Left renal cortex interstitium (tissue), 4 donors: ENCODE measurements at regions not wholly inside any gene's neighbourhood (a gene's known extent, or its start where the extent isn't known, plus 50 kb on each side); places are given as distances from the start of the nearest gene placed in this dataset.

Experiments used
- DNase-seq, 4 donors: peaks; one replicate each; pipeline ENCODE4 v3.0.0-alpha.2; 2013; ENCODE audit warnings: low read depth in 4 of 4, low spot score in 2 of 4, missing footprints in 1 of 4

- no peak for DNase-seq
Observed at GRCh38 chr1:59135761-59136255, 161.1 kb upstream of the FGGY start.

DNA sequence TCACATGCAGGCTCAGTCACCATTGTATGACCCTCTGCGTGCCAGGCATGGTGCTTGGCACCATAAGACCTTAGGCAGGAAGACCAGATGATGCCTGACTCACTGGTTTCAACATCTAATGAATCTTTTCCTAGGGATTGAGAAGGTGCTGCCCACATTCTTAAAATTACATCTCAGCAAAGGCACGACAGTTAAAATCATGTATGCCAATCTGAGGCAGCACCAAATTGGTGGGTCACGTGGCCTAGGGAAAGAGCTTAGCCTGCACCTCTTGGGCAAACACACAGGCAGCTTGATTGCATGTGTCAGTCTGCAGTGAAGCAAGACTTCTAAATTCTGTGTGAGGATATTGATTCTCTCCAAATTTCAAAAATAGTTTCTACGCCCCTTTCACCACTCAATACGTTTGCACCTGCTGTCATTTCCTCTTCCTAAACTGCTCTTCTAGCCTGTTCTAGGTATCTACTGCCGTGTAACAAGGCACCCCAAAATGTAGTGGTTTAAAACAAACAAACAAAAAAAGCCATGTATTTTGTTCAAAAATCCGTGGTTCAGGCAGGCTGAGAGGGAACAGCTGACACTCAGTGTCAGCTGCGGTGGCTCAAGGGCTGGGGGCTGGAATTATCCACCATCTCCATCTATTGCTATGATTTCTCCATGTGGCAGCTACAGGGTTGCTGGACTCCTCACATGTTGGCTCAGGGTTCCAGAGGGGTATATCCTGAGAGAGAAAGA is 160.2 kb upstream of the FGGY start:
- no peak for DNase-seq

GRCh38 chr1:59137276-59137615 is 159.6 kb upstream of the FGGY start:
- DNase-seq: no peak

DNA sequence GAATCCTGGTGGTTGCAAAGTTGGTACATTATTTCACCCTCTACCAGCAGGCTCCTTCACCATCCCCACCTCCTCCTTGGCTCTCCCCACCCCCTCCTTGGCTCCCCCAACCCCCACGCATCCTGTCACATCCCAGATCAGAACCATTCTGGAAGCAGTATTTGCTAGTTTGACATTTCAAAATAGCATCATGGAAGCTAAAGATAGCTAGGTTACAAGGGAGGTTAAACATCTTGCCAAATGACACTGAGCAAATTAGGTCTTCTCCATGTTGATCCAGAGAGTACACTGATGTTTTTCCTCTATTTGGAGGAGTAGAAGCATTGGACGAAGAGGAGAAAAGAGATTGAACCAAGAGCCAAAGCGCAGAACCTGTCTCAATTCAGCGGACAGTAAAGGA is 158.9 kb upstream of the FGGY start:
- no peak for DNase-seq

- no peak for DNase-seq
Observed at GRCh38 chr1:59138402-59138801, 158.5 kb upstream of the FGGY start.

GRCh38 chr1:59139396-59139795 is 157.5 kb upstream of the FGGY start:
- DNase-seq: no peak

GRCh38 chr1:59141267-59141863 is 155.5 kb upstream of the FGGY start:
- no peak for DNase-seq

DNA sequence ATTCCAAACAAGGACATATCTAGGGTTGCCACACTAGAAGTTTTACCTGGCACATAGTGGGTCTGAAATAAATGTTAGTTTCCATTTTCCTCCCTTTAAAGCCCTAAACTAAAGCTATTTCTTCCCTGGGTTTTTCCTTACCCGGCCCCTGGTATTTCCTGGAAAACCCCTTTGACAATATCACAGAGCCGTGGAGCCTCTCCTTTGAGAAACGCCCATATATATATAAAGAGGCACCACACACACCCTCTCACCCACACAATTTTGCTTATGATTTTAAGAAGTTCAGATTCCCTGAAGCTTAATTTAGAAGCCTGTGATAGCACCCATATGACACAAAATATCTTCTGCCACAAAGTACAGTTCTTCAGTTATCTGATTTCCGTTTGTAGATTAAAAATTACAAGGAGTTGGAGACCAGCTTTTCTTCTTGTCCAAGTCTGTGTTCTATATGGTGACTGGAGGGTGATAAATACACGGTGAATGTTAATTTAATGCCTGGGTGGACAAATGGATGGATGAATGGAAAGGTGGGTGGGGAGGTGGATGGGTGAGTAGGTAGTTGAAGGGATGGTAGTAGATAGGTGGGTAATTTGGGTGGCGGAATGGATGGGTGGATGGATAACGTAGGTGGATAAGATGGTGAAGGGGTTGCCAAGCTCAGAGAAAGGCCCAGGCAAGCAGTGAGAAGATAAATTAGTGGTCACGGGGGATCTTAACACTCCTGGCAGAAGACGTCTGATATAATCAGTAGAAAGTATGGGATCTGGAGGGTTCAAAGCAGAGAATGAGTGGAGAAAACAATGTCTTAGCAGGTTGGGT is 154.4 kb upstream of the FGGY start:
- no peak for DNase-seq

DNA sequence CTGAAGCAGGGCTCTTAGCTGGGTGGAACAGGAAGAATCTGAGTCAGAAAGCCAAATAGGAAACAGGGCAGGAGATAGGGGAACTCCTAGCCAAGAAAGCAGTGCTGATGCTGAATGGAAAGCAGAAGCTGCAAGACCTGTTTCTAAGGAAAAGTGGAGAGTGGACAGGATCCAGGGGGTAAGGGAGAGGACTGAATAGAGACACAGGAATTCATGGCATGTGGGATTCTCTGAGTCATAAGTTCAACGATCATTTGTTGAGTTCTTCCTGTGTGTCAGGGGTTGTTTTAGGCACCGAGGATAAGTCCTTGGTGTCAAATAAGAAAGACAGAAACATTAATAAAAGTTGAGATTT is 153.8 kb upstream of the FGGY start:
- no peak for DNase-seq

- no peak for DNase-seq
Observed at GRCh38 chr1:59143811-59144210, 153.1 kb upstream of the FGGY start.

GRCh38 chr1:59144959-59145358 is 151.9 kb upstream of the FGGY start:
- DNase-seq: no peak

DNA sequence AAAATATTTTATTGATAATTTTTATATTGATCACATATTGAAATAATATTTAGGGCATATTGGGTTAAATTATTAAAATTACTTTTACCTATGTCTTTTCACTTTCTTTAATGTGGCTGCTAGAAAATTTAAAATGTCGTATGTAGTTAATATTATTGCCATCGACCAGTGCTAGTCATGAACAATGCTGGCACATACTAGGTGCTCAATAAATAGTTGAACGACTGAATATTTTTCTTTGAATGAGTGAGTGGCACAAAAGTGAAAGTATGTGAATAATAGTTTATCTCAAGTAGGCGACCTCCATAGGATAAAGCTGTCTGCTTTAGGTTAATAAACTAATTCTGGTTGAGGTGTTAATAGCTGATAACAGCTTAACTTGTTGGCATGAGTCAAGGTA is 150.8 kb upstream of the FGGY start:
- DNase-seq: no peak

GRCh38 chr1:59146651-59147358 is 150.1 kb upstream of the FGGY start:
- DNase-seq: no peak

DNA sequence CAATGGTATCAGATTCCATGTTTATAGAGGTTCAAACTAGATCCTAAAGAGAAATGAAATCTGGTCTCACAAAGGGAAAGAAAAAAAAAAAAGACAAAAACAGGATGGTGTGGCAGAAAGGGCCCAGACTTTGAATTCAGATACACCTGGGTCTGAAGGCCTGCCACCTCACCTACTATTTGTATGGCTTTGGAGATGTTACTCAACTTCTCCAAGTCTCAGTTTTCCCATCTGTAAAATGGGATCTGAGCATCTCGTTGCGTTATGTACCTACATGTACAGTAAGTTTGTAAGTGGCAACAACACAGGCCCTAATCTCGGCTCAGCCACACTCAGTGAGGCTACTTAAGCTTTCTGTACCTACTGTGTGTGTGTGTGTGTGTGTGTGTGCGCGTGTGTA is 147.5 kb upstream of the FGGY start:
- no peak for DNase-seq

DNA sequence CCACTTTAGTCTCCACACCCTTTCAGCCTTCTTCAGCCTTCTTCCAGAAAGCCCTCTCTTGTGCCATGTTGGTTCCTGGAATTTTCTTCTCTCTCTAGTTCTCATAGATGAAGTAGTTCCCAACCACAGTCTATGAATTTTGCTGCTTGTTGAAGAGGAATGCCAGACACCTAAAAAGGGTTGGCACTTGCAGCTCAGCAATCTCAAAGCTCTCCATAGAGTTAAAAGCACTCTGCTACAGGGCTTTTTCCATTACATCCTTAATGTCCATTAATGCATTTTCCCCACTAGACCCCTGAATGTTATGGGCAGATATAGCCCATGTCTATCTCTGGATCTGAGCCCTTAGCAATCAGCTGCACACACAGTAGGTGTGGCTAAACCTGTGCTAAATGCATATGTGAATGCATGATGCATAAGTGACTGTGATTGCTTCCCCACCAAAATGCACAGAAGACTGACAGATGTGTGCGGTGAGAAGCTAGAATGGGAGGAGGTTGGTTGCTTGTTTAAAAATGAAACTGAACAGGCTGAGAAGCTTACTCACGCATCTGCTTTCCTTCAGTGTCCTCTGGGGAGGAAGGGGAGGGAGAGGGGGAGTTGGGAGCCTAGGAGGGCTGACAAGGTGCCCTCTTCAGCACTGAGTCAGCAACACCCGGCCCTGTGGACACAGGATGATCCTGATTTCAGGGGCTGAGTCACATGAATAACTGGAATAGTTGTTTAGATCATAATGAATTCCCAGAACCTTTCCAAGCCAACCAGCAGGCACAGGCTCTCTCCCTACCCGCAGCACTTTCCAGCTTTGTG is 146.1 kb upstream of the FGGY start:
- DNase-seq: no peak

GRCh38 chr1:59151387-59151761 is 145.5 kb upstream of the FGGY start:
- no peak for DNase-seq

DNA sequence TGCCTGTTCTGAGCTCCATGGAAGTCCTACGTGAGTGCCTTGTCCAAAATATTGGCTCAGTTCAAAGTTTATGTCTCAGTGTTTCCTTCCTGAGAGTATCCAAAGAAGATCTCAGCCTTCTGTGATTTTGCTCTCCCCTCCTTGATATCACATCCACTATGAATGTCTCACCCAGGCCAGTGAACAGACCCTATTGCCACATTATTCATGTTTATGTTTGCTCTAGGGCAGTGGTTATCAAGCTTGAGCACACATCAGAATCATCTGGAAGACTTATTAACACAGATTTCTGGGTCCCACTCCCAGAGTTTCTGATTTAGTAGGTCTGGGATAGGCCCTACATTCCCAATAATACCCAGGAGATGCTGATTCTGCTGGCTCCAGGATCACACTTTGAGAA is 145.0 kb upstream of the FGGY start:
- no peak for DNase-seq

DNA sequence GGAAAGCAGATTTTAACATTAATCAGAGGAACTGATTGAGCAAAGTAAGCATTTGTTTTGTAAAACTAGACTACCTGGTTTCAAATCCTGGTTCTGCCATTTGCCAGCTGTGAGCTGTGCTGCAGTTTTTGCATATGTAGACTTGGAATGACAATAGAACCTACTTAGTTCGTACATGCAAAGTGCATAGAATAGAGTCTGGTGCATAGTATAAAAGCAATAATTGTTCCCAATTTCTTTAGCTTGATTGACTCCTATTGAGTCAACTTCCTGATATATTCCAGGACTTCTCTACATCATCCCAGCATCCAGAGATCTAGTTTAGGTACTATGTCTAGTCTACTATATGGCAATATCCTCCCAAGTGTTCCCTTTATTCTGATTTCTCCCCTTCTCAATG is 144.4 kb upstream of the FGGY start:
- no peak for DNase-seq

GRCh38 chr1:59154401-59154800 is 142.5 kb upstream of the FGGY start:
- DNase-seq: no peak

GRCh38 chr1:59155351-59155750 is 141.5 kb upstream of the FGGY start:
- no peak for DNase-seq
